Activated T-cell treated with anti-CD3 and anti-CD28 coated beads, Interleukin-2, amount 50 U/mL, for 24 hours (primary cell): ENCODE measurements at regions not wholly inside any gene's neighbourhood (a gene's known extent, or its start where the extent isn't known, plus 50 kb on each side); places are given as distances from the start of the nearest gene placed in this dataset.

Experiments used
- DNase-seq: peaks from one replicate; pipeline ENCODE4 v3.0.0-alpha.2; 2020
- H3K27ac Mint-ChIP-seq: 2 replicates; pipeline ENCODE4 v1.8.0; 2020; ENCODE audit warnings: mild to moderate bottlenecking, mixed read lengths
- H3K27me3 Mint-ChIP-seq: 2 replicates; pipeline ENCODE4 v1.8.0; 2020; ENCODE audit warnings: mixed read lengths
- H3K36me3 Mint-ChIP-seq: 2 replicates; pipeline ENCODE4 v1.8.0; 2020; ENCODE audit warnings: low read depth, mixed read lengths
- H3K4me1 Mint-ChIP-seq: 2 replicates; pipeline ENCODE4 v1.8.0; 2020; ENCODE audit warnings: low read depth, mixed read lengths
- H3K4me3 Mint-ChIP-seq: 2 replicates; pipeline ENCODE4 v1.8.0; 2020; ENCODE audit warnings: mild to moderate bottlenecking, moderate library complexity, mixed read lengths
- H3K9me3 Mint-ChIP-seq: 2 replicates; pipeline ENCODE4 v1.8.0; 2020; ENCODE audit warnings: mixed read lengths

GRCh38 chr10:118209215-118209614, 132.9 kb downstream of the FAM204A start:
- H3K27me3 Mint-ChIP-seq = peaks cover 36% of the 10 kb centered on the region
- no peaks in the 10 kb centered on the region for H3K36me3 Mint-ChIP-seq
- no peaks in the 10 kb centered on the region for H3K4me1 Mint-ChIP-seq
- no peak for DNase-seq
- H3K9me3 Mint-ChIP-seq = no peaks in the 10 kb centered on the region
- H3K27ac Mint-ChIP-seq = no peak overlapping the region
- no peak overlapping the region for H3K4me3 Mint-ChIP-seq

DNA sequence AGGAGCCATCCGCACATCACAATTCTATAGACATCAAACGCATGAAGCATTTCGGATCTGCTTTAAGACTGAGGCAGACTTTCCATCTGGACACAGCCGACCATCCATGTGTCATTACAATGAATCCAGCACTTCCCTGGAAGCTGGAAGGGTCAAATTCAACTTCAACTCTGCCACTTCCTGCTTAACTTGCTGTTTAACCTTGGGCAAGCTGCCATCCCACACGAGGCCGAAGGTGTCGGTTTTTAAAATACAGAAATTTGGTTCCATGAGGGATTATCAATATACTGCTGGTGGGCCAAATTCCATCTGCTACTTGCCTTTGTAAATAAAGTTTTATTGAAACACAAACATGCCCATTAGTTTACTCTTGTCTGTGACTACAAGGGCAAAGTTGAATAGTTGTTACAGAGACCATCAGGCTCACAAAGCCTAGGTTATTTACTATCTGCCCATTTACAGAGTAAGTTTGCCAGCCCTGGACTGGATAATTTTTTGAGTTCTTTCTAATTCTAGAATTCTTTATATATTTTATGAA, 134.6 kb downstream of the FAM204A start:
- DNase-seq = no peak
- H3K27me3 Mint-ChIP-seq = peaks cover 39% of the 10 kb centered on the region
- H3K9me3 Mint-ChIP-seq = no peaks in the 10 kb centered on the region
- no peaks in the 10 kb centered on the region for H3K4me1 Mint-ChIP-seq
- H3K36me3 Mint-ChIP-seq = no peaks in the 10 kb centered on the region
- no peak overlapping the region for H3K27ac Mint-ChIP-seq
- no peak overlapping the region for H3K4me3 Mint-ChIP-seq

DNA sequence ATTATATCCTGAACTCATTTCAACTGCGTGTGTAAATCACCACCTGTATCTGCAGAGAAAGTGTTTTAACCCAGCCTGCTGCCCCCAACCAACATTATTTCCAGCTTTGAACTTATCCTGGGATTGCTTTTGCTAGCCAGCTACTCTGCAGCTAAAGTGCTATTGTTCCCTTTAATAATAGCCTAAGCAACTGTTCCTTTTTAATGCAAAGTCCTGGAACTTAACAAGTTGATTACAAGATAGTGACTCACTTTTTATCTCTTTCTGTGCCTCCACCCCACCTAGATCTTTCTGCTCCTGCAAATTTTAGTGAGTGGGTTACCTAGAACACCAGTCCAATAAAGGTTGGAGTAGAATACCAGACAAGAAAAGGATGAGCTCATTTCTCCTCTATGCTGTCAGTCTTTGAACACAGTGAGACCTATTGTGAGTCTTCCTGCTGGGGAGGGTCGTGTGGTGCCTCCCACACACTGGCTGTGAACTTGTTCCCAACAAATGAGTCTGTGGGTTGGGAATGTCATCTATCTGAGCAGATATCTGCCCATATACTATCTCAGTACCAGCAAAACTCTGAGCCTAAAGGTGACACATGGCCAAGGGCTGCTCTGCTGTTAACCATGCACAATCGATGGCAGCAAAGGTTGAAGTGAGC, 137.7 kb downstream of the FAM204A start:
- DNase-seq = no peak
- Mint-ChIP-seq H3K36me3 (no peaks in the 10 kb centered on the region), H3K4me1 (no peaks in the 10 kb centered on the region), H3K27ac (no peak overlapping the region), H3K9me3 (no peaks in the 10 kb centered on the region), H3K27me3 (peaks cover 40% of the 10 kb centered on the region), H3K4me3 (no peak overlapping the region)

DNA sequence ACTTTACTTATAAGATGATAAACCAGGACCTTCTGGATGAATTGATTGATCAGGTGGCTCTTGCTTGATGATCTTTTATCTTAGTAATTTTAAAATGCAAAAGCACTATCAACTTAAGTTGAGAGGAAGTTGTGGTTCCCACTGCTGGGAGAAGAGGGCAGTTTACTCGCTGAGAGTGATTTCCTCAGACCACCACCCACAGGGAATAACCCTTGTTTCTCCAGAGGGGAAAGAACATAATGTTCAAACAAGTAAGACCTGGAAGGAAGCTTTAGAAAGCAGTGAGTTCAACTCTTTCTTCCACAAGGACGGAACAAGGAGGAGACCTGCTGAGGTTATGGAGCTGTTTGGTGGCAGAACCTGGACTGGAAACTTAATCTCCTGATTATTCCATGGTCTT, 138.7 kb downstream of the FAM204A start:
- Mint-ChIP-seq H3K9me3 (no peaks in the 10 kb centered on the region), H3K4me3 (no peak overlapping the region), H3K27ac (no peak overlapping the region), H3K4me1 (no peaks in the 10 kb centered on the region), H3K36me3 (no peaks in the 10 kb centered on the region), H3K27me3 (peaks cover 39% of the 10 kb centered on the region)
- no peak for DNase-seq

GRCh38 chr10:118195729-118196128, 146.4 kb downstream of the FAM204A start:
- Mint-ChIP-seq H3K4me3 (no peak overlapping the region), H3K4me1 (no peaks in the 10 kb centered on the region), H3K9me3 (peaks cover 2% of the 10 kb centered on the region), H3K27ac (no peak overlapping the region), H3K36me3 (no peaks in the 10 kb centered on the region), H3K27me3 (peaks cover 6% of the 10 kb centered on the region)
- DNase-seq = no peak

GRCh38 chr10:118193642-118194041, 146.9 kb upstream of the RAB11FIP2 start:
- H3K27ac Mint-ChIP-seq = no peak overlapping the region
- peaks cover 2% of the 10 kb centered on the region for H3K9me3 Mint-ChIP-seq
- no peaks in the 10 kb centered on the region for H3K4me1 Mint-ChIP-seq
- H3K4me3 Mint-ChIP-seq = no peak overlapping the region
- no peaks in the 10 kb centered on the region for H3K36me3 Mint-ChIP-seq
- peaks cover 14% of the 10 kb centered on the region for H3K27me3 Mint-ChIP-seq
- no peak for DNase-seq

GRCh38 chr10:118181021-118181420, 134.3 kb upstream of the RAB11FIP2 start:
- no peak overlapping the region for H3K27ac Mint-ChIP-seq
- peaks cover 4% of the 10 kb centered on the region for H3K9me3 Mint-ChIP-seq
- DNase-seq = no peak
- H3K4me3 Mint-ChIP-seq = no peak overlapping the region
- H3K27me3 Mint-ChIP-seq = peaks cover 7% of the 10 kb centered on the region
- H3K36me3 Mint-ChIP-seq = no peaks in the 10 kb centered on the region
- H3K4me1 Mint-ChIP-seq = no peaks in the 10 kb centered on the region

GRCh38 chr10:118175148-118175547, 128.4 kb upstream of the RAB11FIP2 start:
- DNase-seq = no peak
- no peaks in the 10 kb centered on the region for H3K36me3 Mint-ChIP-seq
- H3K27me3 Mint-ChIP-seq = peaks cover 23% of the 10 kb centered on the region
- H3K4me3 Mint-ChIP-seq = no peak overlapping the region
- H3K4me1 Mint-ChIP-seq = no peaks in the 10 kb centered on the region
- peaks cover 2% of the 10 kb centered on the region for H3K9me3 Mint-ChIP-seq
- no peak overlapping the region for H3K27ac Mint-ChIP-seq

GRCh38 chr10:118173296-118173695, 126.6 kb upstream of the RAB11FIP2 start:
- DNase-seq = no peak
- Mint-ChIP-seq H3K4me1 (no peaks in the 10 kb centered on the region), H3K9me3 (peaks cover 2% of the 10 kb centered on the region), H3K27ac (no peak overlapping the region), H3K4me3 (no peak overlapping the region), H3K36me3 (no peaks in the 10 kb centered on the region), H3K27me3 (peaks cover 30% of the 10 kb centered on the region)

GRCh38 chr10:118171861-118172260, 125.1 kb upstream of the RAB11FIP2 start:
- peaks cover 2% of the 10 kb centered on the region for H3K9me3 Mint-ChIP-seq
- H3K27ac Mint-ChIP-seq = no peak overlapping the region
- H3K4me1 Mint-ChIP-seq = no peaks in the 10 kb centered on the region
- H3K27me3 Mint-ChIP-seq = peaks cover 37% of the 10 kb centered on the region
- no peak overlapping the region for H3K4me3 Mint-ChIP-seq
- H3K36me3 Mint-ChIP-seq = no peaks in the 10 kb centered on the region
- no peak for DNase-seq

DNA sequence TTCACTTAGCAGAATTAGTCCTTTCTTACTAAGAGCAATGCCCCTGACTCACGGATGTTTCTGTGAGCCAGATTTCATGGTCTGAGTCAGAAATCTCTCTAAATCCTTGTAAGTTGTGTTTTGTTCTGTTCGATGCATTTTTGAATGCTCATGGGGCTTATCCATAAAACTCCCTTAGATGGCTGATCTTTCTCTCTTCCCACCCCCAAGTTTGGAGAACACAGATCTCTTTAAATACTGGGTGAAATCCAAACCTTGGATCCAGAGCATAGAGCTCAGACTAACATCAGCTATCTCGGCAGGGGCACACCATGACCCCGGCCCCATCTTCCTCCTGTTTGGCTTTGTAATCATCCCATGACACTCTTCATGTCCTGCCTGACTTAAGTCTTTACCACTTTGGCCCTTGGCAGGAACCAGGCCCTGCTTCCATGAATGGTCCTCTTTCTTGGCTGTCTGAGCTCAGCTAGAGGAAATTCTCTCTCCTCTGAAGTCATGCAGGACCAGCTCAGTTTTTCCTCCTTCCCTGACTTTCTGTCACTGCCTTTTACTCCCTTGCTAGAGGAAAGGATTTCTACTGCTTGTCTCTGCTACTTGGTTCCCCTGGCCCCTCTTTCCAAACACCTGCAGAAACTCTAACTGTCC, 120.4 kb upstream of the RAB11FIP2 start:
- no peaks in the 10 kb centered on the region for H3K36me3 Mint-ChIP-seq
- H3K9me3 Mint-ChIP-seq = no peaks in the 10 kb centered on the region
- no peak for DNase-seq
- no peaks in the 10 kb centered on the region for H3K4me1 Mint-ChIP-seq
- H3K27ac Mint-ChIP-seq = no peak overlapping the region
- H3K27me3 Mint-ChIP-seq = peaks cover 28% of the 10 kb centered on the region
- H3K4me3 Mint-ChIP-seq = no peak overlapping the region

GRCh38 chr10:118163217-118163616, 116.5 kb upstream of the RAB11FIP2 start:
- DNase-seq = no peak
- Mint-ChIP-seq H3K4me1 (no peaks in the 10 kb centered on the region), H3K36me3 (no peaks in the 10 kb centered on the region), H3K27me3 (peaks cover 20% of the 10 kb centered on the region), H3K9me3 (no peaks in the 10 kb centered on the region), H3K27ac (no peak overlapping the region), H3K4me3 (no peak overlapping the region)

- DNase-seq = no peak
- Mint-ChIP-seq H3K36me3 (no peaks in the 10 kb centered on the region), H3K27ac (no peak overlapping the region), H3K4me1 (no peaks in the 10 kb centered on the region), H3K9me3 (no peaks in the 10 kb centered on the region), H3K27me3 (peaks cover 13% of the 10 kb centered on the region), H3K4me3 (no peak overlapping the region)
Observed at GRCh38 chr10:118161461-118162246, 114.9 kb upstream of the RAB11FIP2 start.

DNA sequence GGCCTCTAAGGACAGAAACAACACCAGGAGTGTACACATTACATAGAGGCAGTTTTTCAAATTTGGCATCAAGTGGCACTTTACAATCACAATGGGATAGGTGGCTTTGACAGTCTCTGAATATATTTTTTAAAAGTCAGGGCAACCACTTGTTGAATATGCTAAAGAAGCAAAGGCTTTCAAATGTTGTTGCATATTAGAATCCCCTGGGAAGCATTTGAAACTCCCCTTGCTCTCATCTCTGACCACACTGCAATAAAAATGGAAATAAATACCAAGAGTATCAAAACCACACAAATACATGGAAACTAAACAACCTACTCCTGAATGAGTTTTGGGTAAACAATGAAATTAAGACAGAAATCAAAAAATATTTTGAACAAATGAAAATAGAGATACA, 106.5 kb upstream of the RAB11FIP2 start:
- Mint-ChIP-seq H3K4me3 (no peak overlapping the region), H3K36me3 (no peaks in the 10 kb centered on the region), H3K27me3 (peaks cover 29% of the 10 kb centered on the region), H3K4me1 (no peaks in the 10 kb centered on the region), H3K27ac (no peak overlapping the region), H3K9me3 (peaks cover 3% of the 10 kb centered on the region)
- no peak for DNase-seq

DNA sequence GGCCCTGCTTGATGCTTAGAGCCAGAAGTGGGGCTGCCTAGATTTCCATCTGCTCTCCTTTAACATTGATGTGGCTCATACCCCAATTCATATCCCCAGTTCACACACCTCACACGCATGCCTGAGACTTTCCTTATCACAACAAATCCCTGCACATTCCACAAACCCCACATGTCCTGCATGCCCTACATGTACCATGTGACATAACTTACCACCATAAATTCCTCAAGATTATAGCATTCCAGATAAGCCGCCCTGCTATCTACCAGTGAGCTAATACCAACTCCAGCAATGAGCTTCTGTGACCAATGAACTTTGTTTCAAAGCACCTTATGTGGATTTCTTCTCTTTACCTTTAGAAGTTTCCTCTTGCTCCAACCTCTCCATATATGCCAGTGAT, 104.7 kb upstream of the RAB11FIP2 start:
- Mint-ChIP-seq H3K4me3 (no peak overlapping the region), H3K9me3 (peaks cover 3% of the 10 kb centered on the region), H3K36me3 (no peaks in the 10 kb centered on the region), H3K27me3 (peaks cover 34% of the 10 kb centered on the region), H3K4me1 (no peaks in the 10 kb centered on the region), H3K27ac (no peak overlapping the region)
- no peak for DNase-seq
